ENCODE measurements at regions not wholly inside any gene's neighbourhood (a gene's known extent, or its start where the extent isn't known, plus 50 kb on each side); places are given as distances from the start of the nearest gene placed in this dataset.

DNA sequence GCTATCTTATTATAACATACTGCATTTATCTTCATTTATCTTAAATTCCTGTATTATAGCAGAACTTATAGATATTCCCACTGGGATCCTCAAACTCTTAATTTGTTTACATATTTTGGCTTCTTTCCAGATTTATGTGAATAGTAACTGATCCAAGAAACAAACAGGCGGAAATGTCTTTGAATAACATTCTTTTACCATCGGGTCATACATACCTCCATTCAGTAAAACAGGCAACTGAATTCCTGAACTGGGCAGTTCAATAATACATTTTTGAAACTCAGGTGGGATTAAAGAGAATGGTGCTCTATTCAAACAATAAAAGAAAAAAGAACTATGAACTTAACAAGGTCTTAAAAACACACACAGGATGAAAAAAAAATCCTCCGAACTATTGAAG is 337.4 kb downstream of the CRPPA start:
- H3K27me3 ChIP-seq (ENCODE audit: insufficient read depth, low read length, poor library complexity) = no peaks in the 10 kb centered on the region
- TF ChIP-seq EZH2 (IDR thresholded peaks at IDR 0.05; ENCODE audit: borderline replicate concordance, low read depth, low read length, severe bottlenecking) = no peak
- TF ChIP-seq, protein P1, sequence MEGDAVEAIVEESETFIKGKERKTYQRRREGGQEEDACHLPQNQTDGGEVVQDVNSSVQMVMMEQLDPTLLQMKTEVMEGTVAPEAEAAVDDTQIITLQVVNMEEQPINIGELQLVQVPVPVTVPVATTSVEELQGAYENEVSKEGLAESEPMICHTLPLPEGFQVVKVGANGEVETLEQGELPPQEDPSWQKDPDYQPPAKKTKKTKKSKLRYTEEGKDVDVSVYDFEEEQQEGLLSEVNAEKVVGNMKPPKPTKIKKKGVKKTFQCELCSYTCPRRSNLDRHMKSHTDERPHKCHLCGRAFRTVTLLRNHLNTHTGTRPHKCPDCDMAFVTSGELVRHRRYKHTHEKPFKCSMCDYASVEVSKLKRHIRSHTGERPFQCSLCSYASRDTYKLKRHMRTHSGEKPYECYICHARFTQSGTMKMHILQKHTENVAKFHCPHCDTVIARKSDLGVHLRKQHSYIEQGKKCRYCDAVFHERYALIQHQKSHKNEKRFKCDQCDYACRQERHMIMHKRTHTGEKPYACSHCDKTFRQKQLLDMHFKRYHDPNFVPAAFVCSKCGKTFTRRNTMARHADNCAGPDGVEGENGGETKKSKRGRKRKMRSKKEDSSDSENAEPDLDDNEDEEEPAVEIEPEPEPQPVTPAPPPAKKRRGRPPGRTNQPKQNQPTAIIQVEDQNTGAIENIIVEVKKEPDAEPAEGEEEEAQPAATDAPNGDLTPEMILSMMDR (IDR thresholded peaks at IDR 0.05; ENCODE audit: borderline replicate concordance, extremely low read depth, low read length, poor library complexity, severe bottlenecking) = no peak
- DNase-seq (no peak), ATAC-seq (ENCODE audit: insufficient read depth, low read depth) (no peak)
- no peaks in the 10 kb centered on the region for H3K36me3 ChIP-seq (ENCODE audit: insufficient read depth, low read length)
- H3K9ac ChIP-seq (ENCODE audit: low read depth, low read length) = no peak overlapping the region
- H4K20me1 ChIP-seq (ENCODE audit: insufficient read depth, low read length) = no peaks in the 10 kb centered on the region
- no peak overlapping the region for H2AFZ ChIP-seq (ENCODE audit: low read depth, low read length)
- no peak overlapping the region for H3K27ac ChIP-seq (ENCODE audit: low read length)
- no peaks in the 10 kb centered on the region for H3K79me2 ChIP-seq (ENCODE audit: insufficient read depth, low read length)
- no peak overlapping the region for H3K4me2 ChIP-seq (ENCODE audit: insufficient read depth, low read length)
- H3K4me3 ChIP-seq (ENCODE audit: low read depth in 1 of 2, low read length in 2 of 2) = no peak overlapping the region
- H3K4me1 ChIP-seq (ENCODE audit: insufficient read depth, low read length) = no peaks in the 10 kb centered on the region
- H3K9me3 ChIP-seq (ENCODE audit: insufficient read depth, low read length, severe bottlenecking) = no peaks in the 10 kb centered on the region

DNA sequence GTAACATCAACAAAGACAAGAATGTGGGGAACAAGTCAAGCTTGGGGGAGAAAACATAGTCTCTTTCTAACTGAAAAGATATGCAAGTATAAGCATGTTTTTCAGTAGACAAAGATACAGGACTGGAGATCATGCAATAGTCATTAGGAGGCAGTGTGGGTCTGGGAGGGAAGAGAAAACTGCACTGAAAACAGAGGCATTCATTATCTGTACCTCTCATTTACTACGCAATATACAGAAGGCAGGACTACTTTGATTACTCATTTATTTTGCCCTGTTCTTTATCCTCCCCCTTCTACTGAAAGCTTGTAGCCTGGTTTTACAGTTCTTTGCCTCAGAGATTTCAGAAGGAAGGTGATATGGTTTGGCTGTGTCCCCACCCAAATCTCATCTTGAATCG is 341.2 kb downstream of the CRPPA start:
- no peaks in the 10 kb centered on the region for H3K4me1 ChIP-seq (ENCODE audit: insufficient read depth, low read length)
- TF ChIP-seq, protein P1 (IDR thresholded peaks at IDR 0.05; ENCODE audit: borderline replicate concordance, extremely low read depth, low read length, poor library complexity, severe bottlenecking) = no peak
- TF ChIP-seq EZH2 (IDR thresholded peaks at IDR 0.05; ENCODE audit: borderline replicate concordance, low read depth, low read length, severe bottlenecking) = no peak
- ATAC-seq (ENCODE audit: insufficient read depth, low read depth) (no peak), DNase-seq (no peak)
- H3K79me2 ChIP-seq (ENCODE audit: insufficient read depth, low read length) = no peaks in the 10 kb centered on the region
- H4K20me1 ChIP-seq (ENCODE audit: insufficient read depth, low read length) = no peaks in the 10 kb centered on the region
- H3K4me3 ChIP-seq (ENCODE audit: low read depth in 1 of 2, low read length in 2 of 2) = no peak overlapping the region
- H3K27me3 ChIP-seq (ENCODE audit: insufficient read depth, low read length, poor library complexity) = no peaks in the 10 kb centered on the region
- no peak overlapping the region for H2AFZ ChIP-seq (ENCODE audit: low read depth, low read length)
- no peak overlapping the region for H3K4me2 ChIP-seq (ENCODE audit: insufficient read depth, low read length)
- no peak overlapping the region for H3K27ac ChIP-seq (ENCODE audit: low read length)
- no peak overlapping the region for H3K9ac ChIP-seq (ENCODE audit: low read depth, low read length)
- H3K36me3 ChIP-seq (ENCODE audit: insufficient read depth, low read length) = no peaks in the 10 kb centered on the region
- no peaks in the 10 kb centered on the region for H3K9me3 ChIP-seq (ENCODE audit: insufficient read depth, low read length, severe bottlenecking)

DNA sequence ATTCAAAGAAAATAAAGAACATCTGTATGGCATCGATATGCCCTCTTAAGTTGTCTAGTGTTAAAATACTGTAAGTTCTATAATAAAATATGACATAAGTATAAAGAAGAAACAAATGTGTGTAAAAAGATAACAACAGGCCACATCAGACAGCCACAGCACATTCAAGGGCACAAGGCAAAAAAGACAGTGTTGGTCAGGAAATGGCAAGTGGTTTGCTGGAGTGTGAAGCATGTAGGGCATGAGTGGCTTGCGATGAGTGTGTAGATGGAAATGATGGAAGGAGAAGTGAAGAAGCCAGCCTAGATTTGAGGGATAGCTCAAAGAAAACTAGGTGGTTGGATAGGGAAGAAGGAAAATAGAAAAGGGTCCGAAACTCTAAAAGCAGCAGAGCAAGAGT is 341.6 kb downstream of the CRPPA start:
- Histone ChIP-seq H2AFZ (ENCODE audit: low read depth, low read length) (no peak overlapping the region), H3K9ac (ENCODE audit: low read depth, low read length) (no peak overlapping the region), H3K27ac (ENCODE audit: low read length) (no peak overlapping the region), H3K4me3 (ENCODE audit: low read depth in 1 of 2, low read length in 2 of 2) (no peak overlapping the region), H3K79me2 (ENCODE audit: insufficient read depth, low read length) (no peaks in the 10 kb centered on the region), H3K4me1 (ENCODE audit: insufficient read depth, low read length) (no peaks in the 10 kb centered on the region), H3K4me2 (ENCODE audit: insufficient read depth, low read length) (no peak overlapping the region), H3K27me3 (ENCODE audit: insufficient read depth, low read length, poor library complexity) (no peaks in the 10 kb centered on the region), H4K20me1 (ENCODE audit: insufficient read depth, low read length) (no peaks in the 10 kb centered on the region), H3K36me3 (ENCODE audit: insufficient read depth, low read length) (no peaks in the 10 kb centered on the region), H3K9me3 (ENCODE audit: insufficient read depth, low read length, severe bottlenecking) (no peaks in the 10 kb centered on the region)
- TF ChIP-seq, protein P1 (IDR thresholded peaks at IDR 0.05; ENCODE audit: borderline replicate concordance, extremely low read depth, low read length, poor library complexity, severe bottlenecking) = no peak
- no peak for TF ChIP-seq EZH2 (IDR thresholded peaks at IDR 0.05; ENCODE audit: borderline replicate concordance, low read depth, low read length, severe bottlenecking)
- no peak for DNase-seq
- ATAC-seq (ENCODE audit: insufficient read depth, low read depth) = no peak
